ENCODE measurements at regions not wholly inside any gene's neighbourhood (a gene's known extent, or its start where the extent isn't known, plus 50 kb on each side); places are given as distances from the start of the nearest gene placed in this dataset.
"Not testable (repeated sequence)": the region's sequence is repeated elsewhere in the genome, so short reads cannot be mapped to it uniquely, and the experiment has no call there.

DNA sequence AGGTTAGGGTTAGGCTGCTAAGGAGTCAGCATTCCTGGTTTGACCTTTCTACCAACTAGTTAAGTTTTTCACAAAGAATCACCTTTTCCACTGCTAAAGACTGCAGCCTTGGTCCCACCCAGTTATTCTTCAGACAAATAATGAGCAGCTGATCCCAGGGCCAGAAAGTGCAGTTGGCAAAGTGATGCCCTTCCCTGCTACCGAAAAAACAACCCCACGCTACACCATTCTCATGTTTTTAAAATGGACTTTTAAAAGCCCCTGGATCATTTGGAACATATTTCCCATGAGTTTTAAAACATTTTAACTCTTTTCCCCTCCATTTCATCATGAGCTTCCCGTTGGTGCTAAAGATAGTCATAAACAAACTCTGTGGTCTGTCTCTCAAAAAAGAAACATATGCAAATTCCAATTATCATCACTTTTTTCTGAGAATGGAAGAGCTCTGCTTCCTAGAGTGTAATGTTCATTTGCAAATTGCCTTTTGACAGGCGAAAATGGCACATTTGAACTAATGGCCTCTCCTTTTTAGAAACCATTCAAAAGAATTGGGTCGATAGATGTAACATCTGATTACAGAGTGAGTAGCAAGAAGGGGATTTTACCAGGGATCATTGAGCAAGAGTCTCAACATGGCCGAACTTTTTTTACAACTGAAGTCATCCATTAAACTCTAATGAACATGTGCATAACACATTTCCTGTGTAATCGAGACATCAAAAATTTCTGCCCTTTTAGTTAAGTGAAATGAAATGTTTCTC lies 129.3 kb upstream of the RAP1B start:
- no peak for DNase-seq

DNA sequence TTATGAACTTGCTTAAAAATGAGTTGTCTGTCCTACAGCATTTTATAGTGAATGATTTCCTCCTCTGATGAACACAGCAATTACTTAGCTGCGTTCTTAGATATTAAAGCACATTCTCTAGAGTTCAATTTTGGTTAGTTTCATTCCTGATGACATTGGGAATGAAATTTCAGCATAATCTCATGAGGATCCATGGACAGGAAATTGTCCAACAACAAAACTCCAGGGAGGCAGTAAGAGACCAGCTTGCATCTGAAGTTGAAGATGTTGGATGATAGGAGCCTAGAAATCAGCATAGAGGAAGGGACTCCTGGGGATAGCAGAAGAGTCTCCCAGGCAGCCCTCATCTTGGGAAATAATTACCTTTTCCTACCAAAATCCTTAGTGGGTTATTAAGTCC lies 128.7 kb upstream of the RAP1B start:
- DNase-seq, result no peak

DNA sequence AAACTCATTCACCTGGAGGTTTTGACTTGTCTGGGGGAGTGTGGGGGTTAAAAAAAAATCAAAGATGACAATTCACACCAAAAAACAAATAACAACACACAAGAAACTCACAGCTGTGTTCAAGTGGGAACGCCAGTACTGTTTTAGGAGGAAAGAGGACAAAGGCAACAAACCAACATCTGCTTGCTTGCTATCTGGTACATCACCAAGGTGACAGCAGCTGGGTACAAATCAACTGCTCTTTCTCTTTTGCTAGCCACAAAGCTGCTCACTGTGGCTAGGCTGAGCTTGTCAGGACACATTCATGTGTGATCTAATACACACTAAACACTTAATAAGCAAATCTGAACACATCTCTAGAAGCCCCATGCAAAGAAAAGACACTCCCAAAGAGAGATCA lies 128.0 kb upstream of the RAP1B start:
- no peak for DNase-seq

DNA sequence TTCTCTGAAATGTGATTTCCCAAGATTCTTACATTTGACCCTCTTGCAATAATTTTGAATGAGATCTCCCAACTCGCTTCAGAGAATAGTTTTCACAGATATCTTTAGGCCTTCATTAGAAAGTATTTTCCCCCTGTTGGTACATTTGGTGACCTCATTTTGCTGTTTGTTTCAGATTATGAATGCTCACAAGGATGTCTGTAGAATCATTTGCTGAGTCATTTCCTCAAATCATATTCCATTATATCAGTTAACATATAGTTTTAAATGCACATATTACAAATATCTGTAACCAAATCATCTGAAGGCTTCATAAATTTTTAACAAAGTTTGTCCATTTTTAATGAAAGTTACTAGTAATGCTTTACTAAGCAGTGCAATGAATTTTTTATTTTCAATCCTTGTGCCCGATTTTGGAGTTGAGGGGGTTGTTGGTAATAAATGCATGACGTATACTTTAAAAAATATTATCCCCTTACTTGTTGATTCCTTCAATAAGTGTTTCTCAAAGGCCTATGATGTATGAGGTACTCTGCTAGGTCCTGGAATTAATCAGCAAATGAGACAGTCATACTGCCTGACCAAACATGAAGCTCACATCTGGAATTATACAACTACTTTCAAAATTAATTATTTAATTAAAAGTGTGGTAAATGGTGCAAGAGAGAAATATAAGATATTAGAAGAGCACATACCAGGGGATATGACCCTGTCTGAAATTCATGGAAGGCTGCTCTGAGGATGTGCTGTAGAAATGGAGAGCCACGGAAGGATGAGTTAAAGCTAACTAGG lies 126.9 kb upstream of the RAP1B start:
- no peak for DNase-seq

DNA sequence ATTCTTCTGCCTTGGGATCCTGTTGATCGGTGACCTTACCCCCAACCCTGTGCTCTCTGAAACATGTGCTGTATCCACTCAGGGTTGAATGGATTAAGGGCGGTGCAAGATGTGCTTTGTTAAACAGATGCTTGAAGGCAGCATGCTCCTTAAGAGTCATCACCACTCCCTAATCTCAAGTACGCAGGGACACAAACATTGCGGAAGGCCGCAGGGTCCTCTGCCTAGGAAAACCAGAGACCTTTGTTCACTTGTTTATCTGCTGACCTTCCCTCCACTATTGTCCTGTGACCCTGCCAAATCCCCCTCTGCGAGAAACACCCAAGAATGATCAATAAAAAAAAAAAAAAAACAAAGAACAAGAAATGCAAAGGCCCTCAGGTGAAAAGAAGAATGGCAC lies 126.1 kb upstream of the RAP1B start:
- not testable (repeated sequence) for DNase-seq

DNA sequence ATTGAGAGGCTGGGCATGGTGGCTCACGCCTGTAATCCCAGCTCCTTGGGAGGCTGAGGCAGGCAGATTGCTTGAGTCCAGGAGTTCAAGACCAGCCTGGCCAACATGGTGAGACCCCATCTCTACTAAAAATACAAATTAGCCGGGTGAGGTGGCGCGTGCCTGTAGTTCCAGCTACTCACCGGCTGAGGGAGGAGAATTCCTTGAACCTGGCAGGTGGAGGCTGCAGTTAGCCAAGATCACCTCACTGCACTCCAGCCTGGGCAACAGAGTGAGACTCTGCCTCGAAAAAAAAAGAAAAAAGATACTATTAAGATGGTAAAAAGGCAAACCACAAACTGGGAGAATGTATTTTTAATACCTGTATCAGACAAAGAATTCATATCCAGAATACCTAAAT lies 124.2 kb upstream of the RAP1B start:
- not testable (repeated sequence) for DNase-seq

DNA sequence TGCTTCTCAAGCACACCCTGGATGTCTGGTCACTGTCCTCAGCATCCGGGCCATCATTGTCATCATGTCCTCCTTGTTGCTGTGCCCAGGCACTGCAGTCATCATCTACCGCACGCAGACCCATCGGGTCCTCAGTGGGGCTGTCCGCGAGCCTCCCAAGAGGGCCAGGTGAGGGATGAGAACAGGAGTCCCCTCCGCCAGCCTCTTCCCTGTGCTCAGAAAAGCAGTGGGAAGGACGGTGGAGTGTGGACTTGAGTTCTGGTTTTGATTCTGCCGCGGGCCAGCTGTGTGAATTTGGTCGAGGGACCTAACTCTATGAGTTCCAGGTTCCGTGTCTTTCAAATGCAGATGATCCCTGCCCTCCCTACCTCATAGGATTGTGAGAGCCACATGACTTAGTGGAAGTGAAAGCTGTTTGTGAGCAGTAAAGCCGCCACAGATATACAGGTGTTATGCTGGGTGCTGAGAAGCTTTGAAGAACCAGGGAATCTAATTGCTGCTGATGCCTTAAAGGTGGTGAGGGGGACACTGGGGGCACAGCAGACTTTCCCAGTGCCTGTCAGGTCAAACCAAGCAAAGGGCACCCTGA lies 122.9 kb upstream of the RAP1B start:
- no peak for DNase-seq

DNA sequence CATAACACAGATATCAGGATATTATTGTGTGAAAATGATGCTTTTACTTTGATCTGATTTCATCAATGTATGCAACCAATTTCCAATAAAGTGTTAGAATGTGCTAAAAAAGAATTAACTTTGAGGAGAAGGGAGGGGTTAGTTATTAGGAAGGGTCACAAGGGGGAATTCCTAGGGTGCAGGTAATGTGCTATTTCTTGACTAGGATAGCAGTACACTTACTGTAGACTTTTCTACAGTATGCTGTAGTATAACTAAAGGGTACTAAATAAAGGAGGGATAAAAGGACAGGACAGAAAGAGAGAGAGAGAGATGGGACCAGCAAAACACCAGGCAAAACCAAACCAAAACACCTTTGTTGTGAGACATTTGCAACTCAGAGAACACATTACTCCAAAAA lies 121.4 kb upstream of the RAP1B start:
- DNase-seq, result no peak

DNA sequence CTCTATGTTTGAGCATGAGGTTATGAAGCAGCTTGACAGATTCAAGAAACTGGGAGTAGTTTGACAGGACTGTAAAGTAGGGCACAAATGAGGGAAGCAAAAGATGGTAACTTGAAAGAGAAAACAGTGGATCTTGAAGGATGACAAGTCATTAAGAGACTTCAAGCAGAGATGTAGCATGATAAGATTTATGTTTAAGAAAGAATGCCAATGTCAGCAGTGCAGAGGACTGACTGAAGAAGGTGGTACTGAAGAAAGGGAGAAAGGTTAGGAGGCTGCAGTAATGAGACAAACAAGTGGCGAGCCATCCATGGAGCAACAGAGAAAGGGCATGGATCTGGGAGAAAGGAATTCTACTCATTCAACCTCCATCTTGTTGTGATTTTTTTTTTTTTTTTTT lies 120.2 kb upstream of the RAP1B start:
- no peak for DNase-seq

DNA sequence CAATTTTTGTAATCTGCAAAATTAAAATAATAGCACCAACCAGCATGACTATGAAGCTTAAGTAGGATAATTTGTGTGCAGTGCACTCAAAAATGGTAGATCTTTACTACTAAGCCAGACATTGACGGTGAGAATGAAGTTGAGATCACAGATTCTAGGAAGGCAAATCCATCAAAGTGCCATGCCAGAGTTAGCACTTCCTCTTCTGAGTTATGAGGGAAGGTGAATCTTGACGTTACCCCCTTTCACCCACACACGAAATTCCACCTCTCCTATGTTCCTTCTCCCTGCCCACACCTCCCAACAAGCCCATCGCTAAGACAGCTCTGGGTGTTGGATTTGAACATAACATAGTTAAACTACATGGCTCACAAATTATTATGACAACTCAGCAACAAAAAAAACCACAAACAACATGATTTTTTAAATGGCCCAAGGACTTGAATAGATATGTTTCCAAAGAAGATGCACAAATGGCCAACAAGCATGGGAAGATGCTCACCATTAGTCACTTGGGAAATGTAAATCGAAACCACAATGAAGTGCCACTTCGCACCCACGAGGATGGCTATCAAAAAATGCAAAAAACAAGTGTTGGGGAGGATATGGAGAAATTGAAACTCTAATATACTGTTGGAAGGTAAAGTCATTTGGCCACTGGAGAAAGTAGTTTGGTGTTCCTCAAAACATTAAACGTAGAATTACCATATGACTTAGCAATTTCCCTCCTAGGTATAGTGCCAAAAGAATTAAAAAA lies 119.3 kb upstream of the RAP1B start:
- DNase-seq, result no peak

DNA sequence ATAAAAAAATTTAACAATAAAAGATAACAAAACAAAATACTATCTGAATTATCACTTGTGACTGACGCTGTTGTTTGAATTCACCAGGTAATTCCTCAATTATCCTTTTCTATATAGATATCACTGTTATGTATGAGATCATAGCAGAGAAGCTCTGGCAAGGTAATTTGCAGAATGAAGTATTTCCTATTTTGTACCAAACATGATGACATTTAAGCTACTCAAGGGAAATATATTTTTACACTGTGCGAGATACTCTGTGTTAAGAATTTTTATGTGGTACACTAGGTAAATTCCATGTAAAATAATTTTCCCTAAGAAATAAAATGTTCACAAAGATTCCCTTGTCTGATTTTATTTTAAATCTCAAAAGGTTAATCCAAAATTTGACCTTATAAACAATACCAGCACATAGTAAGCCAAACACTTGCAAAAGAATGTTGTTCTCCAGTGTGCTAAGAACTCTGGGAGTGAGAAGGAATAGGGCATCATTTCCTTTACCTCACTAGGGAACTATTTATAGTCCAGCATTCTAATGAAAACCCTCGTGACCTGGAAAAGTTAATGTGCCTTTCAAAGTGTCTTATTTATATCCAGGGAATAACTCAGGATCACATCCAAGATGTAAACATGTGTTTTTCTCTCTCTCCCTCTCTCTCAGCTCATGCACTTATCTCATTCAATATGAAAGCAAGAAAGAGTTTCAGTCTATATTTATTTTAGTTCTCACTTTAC lies 115.2 kb upstream of the RAP1B start:
- DNase-seq, result no peak

DNA sequence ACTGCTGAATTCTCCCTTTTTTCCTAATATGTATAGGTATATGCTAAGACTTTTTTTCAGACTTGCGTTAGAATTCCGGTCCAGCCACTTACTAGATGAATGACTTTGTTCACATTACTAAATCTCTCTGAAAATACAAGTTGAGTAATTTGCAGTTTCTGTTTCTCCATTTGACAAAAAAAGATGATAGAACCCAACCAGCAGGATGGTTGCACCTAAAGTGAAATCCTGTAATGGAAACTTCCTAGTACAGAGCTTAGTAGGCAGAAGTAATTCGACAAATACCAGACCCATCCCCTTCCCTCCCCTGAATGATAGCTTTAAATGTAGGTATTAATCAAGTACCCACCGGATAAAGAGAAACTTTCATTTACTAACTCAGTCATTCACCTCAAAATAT lies 113.6 kb upstream of the RAP1B start:
- no peak for DNase-seq

DNA sequence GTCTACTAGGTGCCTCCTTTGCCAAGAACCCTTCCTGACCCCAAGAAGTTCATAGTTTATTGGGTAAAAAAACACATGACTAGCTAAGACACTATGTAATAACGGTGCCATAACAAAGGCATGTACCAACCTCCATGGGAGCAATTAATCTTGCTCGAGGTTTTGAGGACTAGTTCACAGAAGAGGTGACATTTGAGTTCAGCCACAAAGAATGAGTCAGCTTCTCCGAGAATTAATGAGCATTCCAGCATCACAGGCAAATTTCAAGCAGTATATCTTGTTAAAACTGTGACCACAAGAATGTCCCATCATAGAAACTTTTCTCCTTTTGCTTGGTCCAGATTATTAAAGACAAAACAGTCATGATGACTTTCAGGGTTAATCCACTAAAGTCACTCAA lies 113.0 kb upstream of the RAP1B start:
- DNase-seq, result no peak

DNA sequence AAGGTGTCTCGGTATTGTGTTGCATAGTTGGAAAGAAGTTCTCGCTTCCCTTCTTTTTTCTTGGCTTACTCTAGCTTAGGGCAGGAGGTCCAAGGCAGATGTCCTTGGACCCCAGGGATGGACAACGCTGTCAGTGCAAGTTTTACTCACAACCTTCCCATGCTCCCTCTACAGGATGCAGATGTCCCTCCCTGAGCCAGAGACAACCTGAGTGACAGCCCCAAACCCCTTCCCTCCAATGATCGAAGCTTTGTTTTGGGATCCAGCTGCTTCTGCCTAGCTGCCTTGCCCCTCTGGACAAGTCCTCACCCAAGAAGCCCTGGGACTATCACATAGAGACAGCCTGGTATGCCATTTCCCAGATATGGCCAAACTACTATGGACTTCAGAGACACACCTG lies 112.0 kb upstream of the RAP1B start:
- no peak for DNase-seq

DNA sequence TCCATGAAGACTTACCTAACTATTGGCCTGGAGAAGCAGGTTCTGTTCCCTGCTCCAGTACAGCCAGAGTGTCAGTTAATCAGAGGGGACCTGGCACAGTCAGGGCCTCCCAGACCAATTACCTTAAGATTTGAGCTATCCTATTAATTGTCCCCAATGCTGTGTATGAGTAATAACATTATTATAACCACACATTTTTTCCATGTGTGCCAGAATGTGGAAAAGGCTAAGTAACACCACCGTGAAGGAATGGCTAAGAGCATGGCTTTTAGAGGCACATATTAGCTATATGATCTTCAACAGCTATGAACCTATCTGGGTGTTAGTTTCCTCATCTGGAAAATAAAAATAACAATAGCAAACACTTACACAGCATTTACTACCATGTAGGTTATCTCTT lies 111.1 kb upstream of the RAP1B start:
- no peak for DNase-seq

DNA sequence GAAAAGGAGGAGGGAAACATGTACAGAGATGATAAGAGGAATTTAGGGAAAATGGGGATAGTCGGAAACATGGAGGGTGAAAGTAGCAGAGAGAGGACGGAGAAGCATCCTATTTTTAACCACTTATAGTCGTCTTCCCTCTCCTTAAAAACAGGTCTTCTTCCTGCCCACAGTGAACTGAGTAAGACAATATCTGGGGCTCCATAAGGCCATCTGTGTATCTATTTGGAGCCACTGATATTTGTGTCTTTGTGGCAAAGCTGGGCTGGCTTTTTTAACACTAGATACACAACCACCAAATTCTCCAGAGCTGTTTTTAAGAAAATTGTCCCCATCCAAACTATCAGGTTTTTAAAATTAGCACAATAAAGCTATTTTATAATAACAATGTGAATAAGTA lies 109.5 kb upstream of the RAP1B start:
- DNase-seq, result no peak

DNA sequence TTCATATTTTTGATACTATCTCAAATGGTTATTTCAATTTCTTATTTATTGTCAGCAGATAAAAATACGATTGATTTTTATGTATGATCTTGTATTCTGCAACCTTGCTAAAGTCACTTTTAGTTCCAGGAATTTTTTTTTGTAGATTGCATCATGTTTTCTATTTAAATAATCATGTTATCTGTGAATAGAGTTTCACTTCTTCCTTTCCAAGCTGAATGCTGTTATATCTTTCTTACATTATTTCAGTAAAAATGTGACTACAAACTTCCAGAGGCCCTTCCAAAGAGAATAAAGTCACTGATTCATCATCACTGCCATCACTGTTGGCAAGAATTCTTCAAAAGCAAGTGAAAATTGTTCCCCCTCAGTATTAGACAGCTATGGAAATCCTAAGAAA lies 104.7 kb upstream of the RAP1B start:
- no peak for DNase-seq

DNA sequence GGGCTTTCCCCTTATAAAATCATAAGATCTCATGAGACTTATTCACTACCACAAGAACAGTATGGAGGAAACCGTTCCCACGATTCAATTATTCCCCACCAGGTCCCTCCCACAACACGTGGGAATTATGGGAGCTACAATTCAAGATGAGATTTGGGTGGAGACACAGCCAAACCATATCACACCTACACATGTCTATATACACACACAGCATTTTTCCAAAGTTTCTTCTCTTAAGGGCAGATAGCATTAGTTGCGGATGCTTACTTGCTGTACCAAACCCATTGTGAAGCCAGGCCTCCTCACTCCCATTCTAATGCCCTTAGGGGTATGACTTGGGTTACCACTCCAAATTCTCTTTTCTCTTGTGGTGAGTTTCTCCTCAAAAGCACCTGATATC lies 104.1 kb upstream of the RAP1B start:
- DNase-seq, result no peak

DNA sequence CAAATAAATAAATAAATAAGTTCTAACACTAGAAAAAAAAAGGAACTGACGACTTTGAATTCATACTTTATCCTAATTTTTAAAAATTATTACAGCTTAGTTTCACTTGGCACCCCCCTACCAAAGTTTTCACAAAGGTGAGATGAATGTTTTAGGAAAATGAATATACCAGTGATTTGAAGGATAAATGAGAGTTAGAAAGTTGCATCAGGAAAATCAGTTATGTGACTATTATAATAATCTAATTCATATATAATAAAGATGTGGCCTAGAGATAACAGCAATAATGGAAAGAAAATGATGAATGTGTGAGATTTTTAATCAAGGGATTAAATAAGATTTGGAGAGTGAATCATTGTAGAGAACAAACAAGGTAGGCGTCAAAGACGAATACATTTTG lies 103.0 kb upstream of the RAP1B start:
- DNase-seq, result no peak

DNA sequence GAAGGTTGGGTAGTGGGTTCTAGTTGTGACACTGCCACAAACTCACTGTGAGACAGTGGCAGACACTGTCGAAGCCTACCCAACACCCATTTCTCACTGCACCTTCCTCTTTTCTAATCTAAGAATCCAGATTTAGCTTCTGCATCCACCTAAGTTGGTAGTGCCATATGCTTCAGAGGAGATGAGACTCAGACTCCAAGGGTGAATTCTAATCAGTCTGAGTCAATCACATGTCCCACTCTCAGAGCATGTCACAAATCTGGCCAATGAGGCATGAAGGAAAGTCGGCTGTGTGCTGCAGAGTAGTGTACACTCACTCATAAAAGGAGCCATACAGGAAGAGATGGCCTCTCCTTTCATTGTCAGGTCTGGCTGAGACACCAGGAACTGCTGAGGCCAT lies 102.1 kb upstream of the RAP1B start:
- no peak for DNase-seq

DNA sequence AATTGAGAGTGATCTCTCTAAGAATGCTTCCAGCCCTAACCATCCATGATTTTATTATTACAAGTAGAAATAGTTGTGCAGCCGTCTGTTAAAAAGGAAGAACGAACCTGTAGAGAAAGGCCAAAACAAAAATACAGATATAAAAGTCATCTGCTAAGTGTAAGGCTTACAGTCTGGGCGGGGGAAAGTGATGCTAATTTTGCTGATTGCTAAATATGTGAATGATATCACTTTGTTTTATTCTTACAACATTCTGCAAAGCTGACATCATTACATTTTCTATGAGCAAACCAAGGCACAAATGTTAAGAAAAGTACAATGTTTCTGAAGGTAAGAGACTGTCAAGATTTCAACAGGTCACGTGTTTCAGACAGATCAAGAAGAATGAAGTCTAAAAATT lies 101.5 kb upstream of the RAP1B start:
- no peak for DNase-seq

DNA sequence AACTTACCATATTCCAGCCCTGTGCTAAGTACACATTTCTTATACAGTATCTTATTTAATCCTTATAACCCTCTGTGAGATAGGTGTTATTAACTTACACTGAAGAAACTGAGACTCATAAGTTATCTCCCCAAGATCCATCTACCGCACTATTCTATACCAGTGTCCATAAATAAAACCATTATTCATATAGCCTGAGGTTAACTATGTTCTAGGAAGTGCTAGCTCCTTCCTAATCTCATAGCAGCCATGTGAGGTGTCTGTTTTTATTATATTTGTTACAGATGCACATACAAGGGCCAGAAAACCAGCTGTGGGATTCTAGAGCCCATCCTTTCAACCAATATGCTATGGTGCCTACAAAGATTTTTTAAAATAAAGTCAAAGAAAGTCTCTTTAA lies 100.3 kb upstream of the RAP1B start:
- no peak for DNase-seq
